H9 (cell line): ENCODE measurements at regions not wholly inside any gene's neighbourhood (a gene's known extent, or its start where the extent isn't known, plus 50 kb on each side); places are given as distances from the start of the nearest gene placed in this dataset.

Experiments used
- DNase-seq: peaks from one replicate; pipeline ENCODE4 v3.0.0-alpha.2; 2017
- H2AFZ ChIP-seq: one replicate; pipeline ENCODE4 v1.6.1; 2013; ENCODE audit warnings: mild to moderate bottlenecking, low read length, control low read depth, moderate library complexity
- H2AK5ac ChIP-seq: 2 replicates; pipeline ENCODE4 v1.6.1; 2013; ENCODE audit warnings: low read length, control low read depth, mixed read lengths; ENCODE audit not compliant: insufficient read length
- H2BK120ac ChIP-seq: one replicate; pipeline ENCODE4 v1.6.1; 2013; ENCODE audit warnings: low read depth, mild to moderate bottlenecking, low read length, control low read depth, inconsistent platforms; ENCODE audit not compliant: poor library complexity, severe bottlenecking
- H2BK12ac ChIP-seq: 2 replicates; pipeline ENCODE4 v1.6.1; 2013; ENCODE audit warnings: low read length, control low read depth, mixed read lengths, low read depth; ENCODE audit not compliant: insufficient read length
- H2BK15ac ChIP-seq: 2 replicates; pipeline ENCODE4 v1.6.1; 2013; ENCODE audit warnings: low read depth, low read length, control low read depth
- H2BK20ac ChIP-seq: one replicate; pipeline ENCODE4 v1.6.1; 2013; ENCODE audit warnings: low read depth, mild to moderate bottlenecking, low read length, control low read depth, inconsistent platforms; ENCODE audit not compliant: poor library complexity, severe bottlenecking
- H2BK5ac ChIP-seq: 2 replicates; pipeline ENCODE4 v1.6.1; 2013; ENCODE audit warnings: low read length, control low read depth, mixed read lengths; ENCODE audit not compliant: insufficient read length
- H3K14ac ChIP-seq: 2 replicates; pipeline ENCODE4 v1.6.1; 2013; ENCODE audit warnings: low read length, control low read depth; ENCODE audit not compliant: insufficient read depth
- H3K18ac ChIP-seq: 2 replicates; pipeline ENCODE4 v1.6.1; 2013; ENCODE audit warnings: low read depth, mild to moderate bottlenecking, mixed read lengths, low read length, control low read depth; ENCODE audit not compliant: insufficient read length
- H3K23ac ChIP-seq: 2 replicates; pipeline ENCODE4 v1.6.1; 2013; ENCODE audit warnings: low read length, control low read depth, mixed read lengths, low read depth; ENCODE audit not compliant: insufficient read length
- H3K23me2 ChIP-seq: 2 replicates; pipeline ENCODE4 v1.6.1; 2013; ENCODE audit warnings: low read depth, mild to moderate bottlenecking, mixed read lengths, low read length, control low read depth; ENCODE audit not compliant: insufficient read length, poor library complexity, severe bottlenecking
- H3K27ac ChIP-seq: 2 replicates; pipeline ENCODE4 v1.5.1; 2013; ENCODE audit warnings: low read length, control low read depth, mixed read lengths, low read depth; ENCODE audit not compliant: insufficient read length
- H3K27me3 ChIP-seq: 2 replicates; pipeline ENCODE4 v1.6.1; 2013; ENCODE audit warnings: low read length, control low read depth, inconsistent platforms; ENCODE audit not compliant: insufficient read depth
- H3K4ac ChIP-seq: 2 replicates; pipeline ENCODE4 v1.6.1; 2013; ENCODE audit warnings: low read depth, mild to moderate bottlenecking, control low read depth, inconsistent platforms, low read length, moderate library complexity
- H3K4me1 ChIP-seq: 2 replicates; pipeline ENCODE4 v1.6.1; 2013; ENCODE audit warnings: low read length, control low read depth, inconsistent platforms; ENCODE audit not compliant: insufficient read depth
- H3K4me2 ChIP-seq: 2 replicates; pipeline ENCODE4 v1.6.1; 2013; ENCODE audit warnings: low read length, control low read depth, mixed read lengths; ENCODE audit not compliant: insufficient read length, insufficient read depth
- H3K56ac ChIP-seq: 2 replicates; pipeline ENCODE4 v1.6.1; 2013; ENCODE audit warnings: low read depth, mild to moderate bottlenecking, mixed read lengths, low read length, control low read depth; ENCODE audit not compliant: insufficient read length
- H3K79me1 ChIP-seq: 2 replicates; pipeline ENCODE4 v1.6.1; 2013; ENCODE audit warnings: low read depth, mild to moderate bottlenecking, moderate library complexity, low read length, control low read depth, inconsistent platforms; ENCODE audit not compliant: insufficient read depth, poor library complexity, severe bottlenecking
- H3K79me2 ChIP-seq: 2 replicates; pipeline ENCODE4 v1.6.1; 2013; ENCODE audit warnings: low read length, control low read depth, inconsistent platforms; ENCODE audit not compliant: insufficient read depth
- H3K9ac ChIP-seq: 2 replicates; pipeline ENCODE4 v1.6.1; 2013; ENCODE audit warnings: low read length, control low read depth, mixed read lengths; ENCODE audit not compliant: insufficient read length; ENCODE audit errors: extremely low read depth
- H3K9me3 ChIP-seq: one replicate; pipeline ENCODE4 v1.6.1; 2013; ENCODE audit warnings: low read depth, low read length, inconsistent platforms; ENCODE audit not compliant: control insufficient read depth
- H3T11ph ChIP-seq: one replicate; pipeline ENCODE4 v1.6.1; 2013; ENCODE audit warnings: mild to moderate bottlenecking, low read length, control low read depth, inconsistent platforms
- H4K20me1 ChIP-seq: one replicate; pipeline ENCODE4 v1.6.1; 2013; ENCODE audit not compliant: control insufficient read depth, insufficient read length, insufficient read depth
- H4K5ac ChIP-seq: 2 replicates; pipeline ENCODE4 v1.6.1; 2013; ENCODE audit warnings: low read depth, mild to moderate bottlenecking, mixed read lengths, low read length, control low read depth; ENCODE audit not compliant: insufficient read length
- H4K8ac ChIP-seq: replicated peaks from 2 replicates; pipeline ENCODE4 v1.6.1; 2013; ENCODE audit warnings: low read length, control low read depth, mixed read lengths, low read depth; ENCODE audit not compliant: insufficient read length
- H4K91ac ChIP-seq: 2 replicates; pipeline ENCODE4 v1.6.1; 2013; ENCODE audit warnings: low read depth, mild to moderate bottlenecking, moderate library complexity, mixed read lengths, low read length, control low read depth; ENCODE audit not compliant: insufficient read length
- H3K27ac Mint-ChIP-seq, 3 experiments: 2 replicates in 2 of 3; 3 replicates in 1 of 3; pipeline ENCODE4 v1.8.0; 2020 to 2021; ENCODE audit warnings: mixed read lengths in 3 of 3, mild to moderate bottlenecking in 1 of 3, moderate library complexity in 1 of 3
- H3K27me3 Mint-ChIP-seq: 2 replicates; pipeline ENCODE4 v1.8.0; 2021; ENCODE audit warnings: low read depth, mild to moderate bottlenecking, moderate library complexity, mixed read lengths
- H3K36me3 Mint-ChIP-seq, 3 experiments: 2 replicates in 2 of 3; 3 replicates in 1 of 3; pipeline ENCODE4 v1.8.0; 2020 to 2021; ENCODE audit warnings: low read depth in 3 of 3, mixed read lengths in 3 of 3; ENCODE audit not compliant: insufficient read depth in 1 of 3
- H3K4me1 Mint-ChIP-seq, 2 experiments: 2 replicates each; pipeline ENCODE4 v1.8.0; 2020; ENCODE audit warnings: mixed read lengths in 2 of 2
- H3K4me3 Mint-ChIP-seq, 2 experiments: 2 replicates in 1 of 2; 3 replicates in 1 of 2; pipeline ENCODE4 v1.8.0; 2020 to 2021; ENCODE audit warnings: mild to moderate bottlenecking in 2 of 2, mixed read lengths in 2 of 2, moderate library complexity in 1 of 2
- H3K9me3 Mint-ChIP-seq, 2 experiments: 2 replicates in 1 of 2; 3 replicates in 1 of 2; pipeline ENCODE4 v1.8.0; 2020; ENCODE audit warnings: mild to moderate bottlenecking in 2 of 2, mixed read lengths in 2 of 2, moderate library complexity in 1 of 2
- WGBS: extraction: QIAGEN DNeasy Blood & Tissue Kit; methylation state at CpG from one replicate; pipeline ENCODE4 v1.1.7; 2013; ENCODE audit warnings: missing lambda C conversion rate, low lambda C conversion rate, mixed read lengths; ENCODE audit not compliant: insufficient read length; ENCODE audit errors: extremely low coverage; 5-methylcytosine and 5-hydroxymethylcytosine counted together
- TF ChIP-seq, protein P1 (sequence below): fragments of 200-600 bp; sonication (generic); conservative IDR thresholded peaks from 3 replicates; pipeline ENCODE4 v1.8.0; 2021; ENCODE audit warnings: antibody characterized with exemption, mild to moderate bottlenecking

DNA sequence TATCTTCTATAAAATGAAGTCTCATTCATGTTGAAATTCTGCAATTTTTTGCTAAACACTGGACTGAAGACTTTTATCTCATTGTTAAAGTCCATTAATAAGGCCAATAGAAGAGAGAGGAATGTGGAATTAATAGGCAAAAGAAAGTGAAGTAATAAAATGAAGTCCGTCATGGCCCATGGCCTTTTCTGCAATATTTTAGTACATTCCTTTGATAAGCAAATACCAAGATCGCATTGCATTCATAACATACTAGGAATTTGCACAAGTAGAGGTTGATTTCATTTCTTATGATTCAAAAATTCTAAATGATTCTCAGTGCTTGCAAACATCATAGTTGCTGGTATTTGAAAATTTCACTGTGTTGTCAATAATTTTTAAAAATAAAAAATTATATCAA, 664.0 kb downstream of the NR2F1-AS1 start:
- H4K91ac ChIP-seq, result no peak overlapping the region
- H2BK20ac ChIP-seq, result no peak overlapping the region
- no peak overlapping the region for H2AFZ ChIP-seq
- H3K14ac ChIP-seq, result no peak overlapping the region
- no peaks in the 10 kb centered on the region for H4K20me1 ChIP-seq
- H3K79me2 ChIP-seq, result no peaks in the 10 kb centered on the region
- Mint-ChIP-seq H3K36me3 (peaks cover 0 to 2% (median 0%) of the 10 kb centered on the region in 3 experiments; a peak in 1 of 7 replicates), H3K27ac (no peak overlapping the region), H3K9me3 (peaks cover 0 to 2% of the 10 kb centered on the region in 2 experiments; a peak in 3 of 5 replicates), H3K27me3 (no peaks in the 10 kb centered on the region), H3K4me3 (no peak overlapping the region), H3K4me1 (peaks cover 9 to 11% of the 10 kb centered on the region in 2 experiments)
- no peak overlapping the region for H2BK15ac ChIP-seq
- no peak overlapping the region for H2BK120ac ChIP-seq
- no peak overlapping the region for H3T11ph ChIP-seq
- H3K79me1 ChIP-seq, result no peaks in the 10 kb centered on the region
- H2BK5ac ChIP-seq, result no peak overlapping the region
- no peak overlapping the region for H3K23ac ChIP-seq
- no peak overlapping the region for H3K27ac ChIP-seq
- H3K4me1 ChIP-seq, result no peaks in the 10 kb centered on the region; the same call in 1 of the 2 replicates
- no peak overlapping the region for H4K8ac ChIP-seq
- H3K9ac ChIP-seq, result no peak overlapping the region
- no peak overlapping the region for H2BK12ac ChIP-seq
- no CpG with 5 or more reads among the region's 2 CpGs for WGBS
- no peak for DNase-seq
- H2AK5ac ChIP-seq, result no peak overlapping the region
- H3K4ac ChIP-seq, result no peak overlapping the region
- no peaks in the 10 kb centered on the region for H3K23me2 ChIP-seq
- H3K56ac ChIP-seq, result no peak overlapping the region
- H3K18ac ChIP-seq, result no peak overlapping the region
- no peaks in the 10 kb centered on the region for H3K27me3 ChIP-seq
- TF ChIP-seq, protein P1, sequence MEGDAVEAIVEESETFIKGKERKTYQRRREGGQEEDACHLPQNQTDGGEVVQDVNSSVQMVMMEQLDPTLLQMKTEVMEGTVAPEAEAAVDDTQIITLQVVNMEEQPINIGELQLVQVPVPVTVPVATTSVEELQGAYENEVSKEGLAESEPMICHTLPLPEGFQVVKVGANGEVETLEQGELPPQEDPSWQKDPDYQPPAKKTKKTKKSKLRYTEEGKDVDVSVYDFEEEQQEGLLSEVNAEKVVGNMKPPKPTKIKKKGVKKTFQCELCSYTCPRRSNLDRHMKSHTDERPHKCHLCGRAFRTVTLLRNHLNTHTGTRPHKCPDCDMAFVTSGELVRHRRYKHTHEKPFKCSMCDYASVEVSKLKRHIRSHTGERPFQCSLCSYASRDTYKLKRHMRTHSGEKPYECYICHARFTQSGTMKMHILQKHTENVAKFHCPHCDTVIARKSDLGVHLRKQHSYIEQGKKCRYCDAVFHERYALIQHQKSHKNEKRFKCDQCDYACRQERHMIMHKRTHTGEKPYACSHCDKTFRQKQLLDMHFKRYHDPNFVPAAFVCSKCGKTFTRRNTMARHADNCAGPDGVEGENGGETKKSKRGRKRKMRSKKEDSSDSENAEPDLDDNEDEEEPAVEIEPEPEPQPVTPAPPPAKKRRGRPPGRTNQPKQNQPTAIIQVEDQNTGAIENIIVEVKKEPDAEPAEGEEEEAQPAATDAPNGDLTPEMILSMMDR, result no peak
- no peak overlapping the region for H3K4me2 ChIP-seq
- H4K5ac ChIP-seq, result no peak overlapping the region
- H3K9me3 ChIP-seq, result no peaks in the 10 kb centered on the region
